ENCODE measurements at regions not wholly inside any gene's neighbourhood (a gene's known extent, or its start where the extent isn't known, plus 50 kb on each side); places are given as distances from the start of the nearest gene placed in this dataset.

DNA sequence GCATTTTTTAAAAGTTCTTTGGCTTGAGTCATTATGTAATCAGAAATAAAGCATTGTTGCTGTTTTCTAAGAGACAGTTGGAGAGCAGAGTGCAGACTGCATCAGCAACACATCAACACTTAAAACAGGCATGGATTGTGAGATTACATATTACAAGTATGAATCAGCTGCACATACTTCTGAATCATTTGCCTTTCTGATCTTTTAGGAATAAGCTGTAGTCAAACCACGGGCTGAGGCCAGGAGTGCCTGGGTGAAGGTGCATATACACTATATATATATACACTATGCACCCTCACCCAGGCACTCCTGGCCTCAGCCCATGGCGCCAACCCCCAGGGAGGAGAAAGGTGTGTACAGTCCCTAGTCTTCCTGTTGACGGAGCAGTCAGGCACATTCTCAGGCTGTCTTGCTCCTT is 52.4 kb upstream of the DLX6 start:
- Histone ChIP-seq H3K27ac (no peak overlapping the region), H3K36me3 (no peaks in the 10 kb centered on the region), H3K4me3 (no peak overlapping the region), H3K9me3 (no peaks in the 10 kb centered on the region), H3K27me3 (peaks cover 0 to 18% of the 10 kb centered on the region in 2 donors), H3K4me1 (no peaks in the 10 kb centered on the region)
- intact Hi-C loops (cut with DNase I; ENCODE audit: low total_unique reads), result no loop called here
- DNase-seq (ENCODE audit: low spot score in 2 of 2), result no peak
- TF ChIP-seq, protein P1, sequence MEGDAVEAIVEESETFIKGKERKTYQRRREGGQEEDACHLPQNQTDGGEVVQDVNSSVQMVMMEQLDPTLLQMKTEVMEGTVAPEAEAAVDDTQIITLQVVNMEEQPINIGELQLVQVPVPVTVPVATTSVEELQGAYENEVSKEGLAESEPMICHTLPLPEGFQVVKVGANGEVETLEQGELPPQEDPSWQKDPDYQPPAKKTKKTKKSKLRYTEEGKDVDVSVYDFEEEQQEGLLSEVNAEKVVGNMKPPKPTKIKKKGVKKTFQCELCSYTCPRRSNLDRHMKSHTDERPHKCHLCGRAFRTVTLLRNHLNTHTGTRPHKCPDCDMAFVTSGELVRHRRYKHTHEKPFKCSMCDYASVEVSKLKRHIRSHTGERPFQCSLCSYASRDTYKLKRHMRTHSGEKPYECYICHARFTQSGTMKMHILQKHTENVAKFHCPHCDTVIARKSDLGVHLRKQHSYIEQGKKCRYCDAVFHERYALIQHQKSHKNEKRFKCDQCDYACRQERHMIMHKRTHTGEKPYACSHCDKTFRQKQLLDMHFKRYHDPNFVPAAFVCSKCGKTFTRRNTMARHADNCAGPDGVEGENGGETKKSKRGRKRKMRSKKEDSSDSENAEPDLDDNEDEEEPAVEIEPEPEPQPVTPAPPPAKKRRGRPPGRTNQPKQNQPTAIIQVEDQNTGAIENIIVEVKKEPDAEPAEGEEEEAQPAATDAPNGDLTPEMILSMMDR (IDR thresholded peaks at IDR 0.05), result no peak
- TF ChIP-seq POLR2AphosphoS5 (IDR thresholded peaks at IDR 0.05) (no peak), POLR2A (IDR thresholded peaks at IDR 0.05) (no peak)

DNA sequence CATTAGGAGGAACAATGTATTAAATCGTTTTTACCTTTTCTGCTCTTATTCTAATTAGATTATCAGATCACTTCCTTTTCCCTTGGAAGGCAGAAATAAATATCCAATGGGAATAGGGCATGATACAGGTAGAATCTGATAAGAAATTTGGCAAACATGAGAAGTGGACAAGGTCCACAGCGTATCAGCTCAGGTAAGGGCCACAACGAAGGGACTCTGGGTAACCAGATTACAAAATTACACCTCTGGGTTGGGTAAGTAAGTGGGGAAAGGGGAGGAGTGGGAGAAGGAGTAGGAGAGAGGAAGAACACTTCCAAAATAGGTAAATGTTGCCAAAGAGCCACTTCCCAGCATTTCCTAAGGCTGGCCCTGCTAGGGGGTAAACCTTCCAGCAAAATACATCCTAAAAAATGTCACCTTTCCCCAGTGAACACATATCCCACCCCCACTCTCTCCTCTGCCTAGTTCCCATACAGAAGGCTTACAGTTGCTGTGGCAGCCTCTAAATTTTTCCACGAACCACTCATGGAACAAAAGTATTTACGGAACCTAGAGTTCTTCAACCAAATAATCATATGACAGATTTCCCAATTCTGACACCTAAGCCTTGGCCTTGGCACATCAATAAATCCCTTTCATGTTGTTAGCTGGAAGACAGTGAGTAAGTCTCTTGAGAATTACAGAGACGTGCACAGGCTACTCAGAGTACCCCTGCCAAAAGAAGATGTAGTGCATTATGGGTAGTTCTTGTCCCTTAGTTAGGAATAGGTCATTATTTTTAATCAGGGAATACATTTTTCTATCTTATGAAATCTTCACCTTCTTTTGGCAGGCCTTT is 51.5 kb upstream of the DLX6 start:
- no peaks in the 10 kb centered on the region for H3K36me3 ChIP-seq
- no peak overlapping the region for H3K4me3 ChIP-seq
- DNase-seq (ENCODE audit: low spot score in 2 of 2), result no peak
- no peaks in the 10 kb centered on the region for H3K4me1 ChIP-seq
- H3K27me3 ChIP-seq, result peaks cover 0 to 18% of the 10 kb centered on the region in 2 donors
- intact Hi-C loops (cut with DNase I; ENCODE audit: low total_unique reads), result no loop called here
- H3K9me3 ChIP-seq, result no peaks in the 10 kb centered on the region
- TF ChIP-seq POLR2A (IDR thresholded peaks at IDR 0.05), result no peak
- TF ChIP-seq, protein P1 (IDR thresholded peaks at IDR 0.05), result no peak
- TF ChIP-seq POLR2AphosphoS5 (IDR thresholded peaks at IDR 0.05), result no peak
- H3K27ac ChIP-seq, result no peak overlapping the region

Data from breast epithelium (tissue), 4 donors.